ENCODE measurements at regions not wholly inside any gene's neighbourhood (a gene's known extent, or its start where the extent isn't known, plus 50 kb on each side); places are given as distances from the start of the nearest gene placed in this dataset.

- TF ChIP-seq USF2 (IDR thresholded peaks at IDR 0.05; ENCODE audit: low read depth, low read length) (no peak), RAD21 (IDR thresholded peaks at IDR 0.05; ENCODE audit: low read length) (no peak)
Observed at GRCh38 chr10:3420527-3421469, 248.2 kb upstream of the PITRM1 start (continued).
